GM12878 (cell line): ENCODE measurements at regions not wholly inside any gene's neighbourhood (a gene's known extent, or its start where the extent isn't known, plus 50 kb on each side); places are given as distances from the start of the nearest gene placed in this dataset.

ENCODE experiments used
- ATAC-seq: fragments of 200-7000 bp; cut with Tn5 transposase; 3 replicates; pipeline ENCODE4 v1.9.1; 2020; ENCODE audit warnings: mild to moderate bottlenecking, moderate library complexity
- BruUV-seq: library from RNA; stranded (reverse); fragments of 400-500 nt; replicated peaks from 2 replicates; lab custom pipeline; 2021; lab: Mats Ljungman, UMichigan
- CTCF ChIA-PET: fragments of 300-600 bp; sonication (Branson Sonifier 250); formaldehyde crosslinking; extraction: SDS; loops from one replicate; lab custom pipeline; 2021; ENCODE audit warnings: inconsistent platforms; lab: Yijun Ruan, JAX
- POLR2A ChIA-PET: fragments of 350-600 bp; formaldehyde crosslinking; extraction: SDS; loops from one replicate; lab custom pipeline; 2021; ENCODE audit warnings: inconsistent platforms; lab: Charles Lee
- RAD21 ChIA-PET: fragments of 300-600 bp; sonication (Branson Sonifier 250); formaldehyde crosslinking; loops from one replicate; lab custom pipeline; 2023; ENCODE audit warnings: antibody characterized with exemption; ENCODE audit not compliant: unreplicated experiment; lab: Charles Lee
- SMC1A ChIA-PET: fragments of 300-600 bp; sonication (Branson Sonifier 250); formaldehyde crosslinking; loops from one replicate; lab custom pipeline; 2023; ENCODE audit not compliant: unreplicated experiment, uncharacterized antibody; lab: Charles Lee
- DNase-seq: peaks from one replicate; pipeline ENCODE4 v3.0.0-alpha.2; 2011; ENCODE audit warnings: low read depth, low spot score
- FAIRE-seq: peaks from 3 replicates; lab custom pipeline; 2011; peaks lifted over from hg19 to GRCh38; lab: Jason Lieb, UNC
- H2AFZ ChIP-seq: 2 replicates; pipeline ENCODE4 v1.6.0; 2011; ENCODE audit warnings: low read depth, low read length, control low read depth; ENCODE audit not compliant: control insufficient read depth
- H3K27ac ChIP-seq: 2 replicates; pipeline ENCODE4 v1.5.1; 2011; ENCODE audit warnings: control low read depth; ENCODE audit not compliant: control insufficient read depth, insufficient read depth
- H3K27me3 ChIP-seq, 2 experiments: replicated peaks in 1 of 2; 2 replicates each; pipeline versions ENCODE4 v1.6.0 to v1.6.1; 2011; ENCODE audit warnings: low read length in 1 of 2; ENCODE audit not compliant: control insufficient read depth in 2 of 2, insufficient read depth in 2 of 2
- H3K36me3 ChIP-seq, 2 experiments: 2 replicates each; pipeline ENCODE4 v1.5.1; 2011; ENCODE audit warnings: low read length in 1 of 2; ENCODE audit not compliant: control insufficient read depth in 2 of 2, insufficient read depth in 2 of 2
- H3K4me1 ChIP-seq: 2 replicates; pipeline ENCODE4 v1.6.1; 2011; ENCODE audit warnings: mild to moderate bottlenecking, low read length, moderate library complexity, mixed read lengths; ENCODE audit not compliant: control insufficient read depth, insufficient read depth
- H3K4me2 ChIP-seq: 2 replicates; pipeline ENCODE4 v1.6.0; 2011; ENCODE audit warnings: control low read depth; ENCODE audit not compliant: control insufficient read depth, insufficient read depth
- H3K4me3 ChIP-seq: fragments of 200-600 bp; sonication (generic); 2 replicates; pipeline ENCODE4 v1.5.1; 2016
- H3K79me2 ChIP-seq: 2 replicates; pipeline ENCODE4 v1.6.0; 2011; ENCODE audit warnings: low read length; ENCODE audit not compliant: control insufficient read depth, insufficient read depth
- H3K9ac ChIP-seq: 2 replicates; pipeline ENCODE4 v1.8.0; 2011; ENCODE audit warnings: low read length, control low read depth, mixed read lengths; ENCODE audit not compliant: control insufficient read depth, insufficient read depth
- H3K9me3 ChIP-seq: replicated peaks from 3 replicates; pipeline ENCODE4 v1.5.1; 2011; ENCODE audit warnings: mild to moderate bottlenecking, low read length; ENCODE audit not compliant: control insufficient read depth, insufficient read depth
- H4K20me1 ChIP-seq: 2 replicates; pipeline ENCODE4 v1.6.0; 2011; ENCODE audit not compliant: control insufficient read depth, insufficient read depth
- CTCF ChIP-seq, 3 experiments: IDR thresholded peaks in 2 of 3; conservative IDR thresholded peaks in 1 of 3; 2 replicates each; pipeline ENCODE4 v1.5.1; 2011; ENCODE audit warnings: low read depth in 3 of 3, low read length in 3 of 3, mild to moderate bottlenecking in 3 of 3, control low read depth in 2 of 3, moderate library complexity in 2 of 3, inconsistent platforms in 1 of 3, mixed read lengths in 1 of 3; ENCODE audit not compliant: control insufficient read depth in 2 of 3, insufficient read depth in 1 of 3; ENCODE audit errors: extremely low read depth in 1 of 3
- ETV6 ChIP-seq, 2 experiments: fragments of 450-650 bp in 1 of 2; IDR thresholded peaks in 1 of 2; conservative IDR thresholded peaks in 1 of 2; 2 replicates each; pipeline ENCODE4 v1.6.1; 2014; ENCODE audit warnings: antibody characterized with exemption in 1 of 2, borderline replicate concordance in 1 of 2, low read depth in 1 of 2, mild to moderate bottlenecking in 1 of 2, moderate library complexity in 1 of 2
- HCFC1 ChIP-seq: fragments of 150-350 bp; IDR thresholded peaks from 2 replicates; pipeline ENCODE4 v1.6.1; 2014; ENCODE audit warnings: low read length
- JUNB ChIP-seq: IDR thresholded peaks from 2 replicates; pipeline ENCODE4 v1.6.1; 2016; ENCODE audit warnings: antibody characterized with exemption, mild to moderate bottlenecking
- MEF2A ChIP-seq: IDR thresholded peaks from 2 replicates; pipeline ENCODE4 v1.6.1; 2011; ENCODE audit warnings: low read depth, mild to moderate bottlenecking, low read length, moderate library complexity; ENCODE audit not compliant: insufficient read depth
- MLLT1 ChIP-seq: fragments of 450-650 bp; IDR thresholded peaks from 2 replicates; pipeline ENCODE4 v1.6.1; 2016; ENCODE audit warnings: mild to moderate bottlenecking
- NKRF ChIP-seq: fragments of 450-650 bp; conservative IDR thresholded peaks from 2 replicates; pipeline ENCODE4 v1.6.1; 2017; ENCODE audit warnings: mild to moderate bottlenecking, moderate library complexity
- NR2F1 ChIP-seq: fragments of 450-650 bp; conservative IDR thresholded peaks from 2 replicates; pipeline ENCODE4 v1.6.1; 2017; ENCODE audit warnings: mild to moderate bottlenecking
- PML ChIP-seq: IDR thresholded peaks from 2 replicates; pipeline ENCODE4 v1.6.1; 2012; ENCODE audit warnings: low read length, inconsistent platforms
- RFX5 ChIP-seq: IDR thresholded peaks from 2 replicates; pipeline ENCODE4 v1.6.1; 2011; ENCODE audit warnings: low read depth, low read length, improper control_type of control experiment
- SPI1 ChIP-seq: IDR thresholded peaks from 2 replicates; pipeline ENCODE4 v1.6.1; 2011; ENCODE audit warnings: low read depth, mild to moderate bottlenecking, low read length, moderate library complexity, borderline replicate concordance; ENCODE audit not compliant: insufficient read depth
- SREBF1 ChIP-seq: IDR thresholded peaks from 2 replicates; pipeline ENCODE4 v1.6.1; 2012; ENCODE audit warnings: mild to moderate bottlenecking, low read length
- TBL1XR1 ChIP-seq: IDR thresholded peaks from 2 replicates; pipeline ENCODE4 v1.6.1; 2012; ENCODE audit warnings: low read depth, low read length, improper control_type of control experiment
- ZNF207 ChIP-seq: fragments of 450-650 bp; IDR thresholded peaks from 2 replicates; pipeline ENCODE4 v1.6.1; 2014; ENCODE audit warnings: antibody characterized with exemption, mild to moderate bottlenecking, borderline replicate concordance
- ZNF687 ChIP-seq: fragments of 450-650 bp; IDR thresholded peaks from 2 replicates; pipeline ENCODE4 v1.6.1; 2017; ENCODE audit warnings: mild to moderate bottlenecking, moderate library complexity
- WGBS: methylation state at CpG from one replicate; pipeline ENCODE4 v1.1.6; 2016; ENCODE audit warnings: low lambda C conversion rate; ENCODE audit not compliant: insufficient replicate concordance, insufficient coverage; ENCODE audit errors: missing lambda C conversion rate; 5-methylcytosine and 5-hydroxymethylcytosine counted together
- in situ Hi-C: fragments of 300-500 bp; cut with MboI; formaldehyde crosslinking; loops from 9 replicates; pipeline ENCODE4 v1.14.3; 2018; ENCODE audit warnings: mixed read lengths
- intact Hi-C: fragments of 100-400 bp; cut with micrococcal nuclease; formaldehyde crosslinking; loops from one replicate; pipeline ENCODE4 v1.14.2; 2022; ENCODE audit not compliant: unreplicated experiment

GRCh38 chr5:121725450-121725849, 126.2 kb upstream of the FTMT start (continued):
- TF ChIP-seq ZNF687 (no peak), JUNB (no peak), MLLT1 (no peak), PML (no peak), ZNF207 (no peak)

- H3K4me2 ChIP-seq = no peak overlapping the region
- ChIA-PET POLR2A (no interaction called here), CTCF (no interaction called here), RAD21 (no interaction called here), SMC1A (no interaction called here)
- no peaks in the 10 kb centered on the region for H4K20me1 ChIP-seq
- H3K9ac ChIP-seq = no peak overlapping the region
- in situ Hi-C loops (no loop called here), intact Hi-C loops (no loop called here)
- DNase-seq (no peak), ATAC-seq (no peak), FAIRE-seq (no peak)
- H2AFZ ChIP-seq = no peak overlapping the region
- H3K79me2 ChIP-seq = no peaks in the 10 kb centered on the region
- no peaks in the 10 kb centered on the region for H3K36me3 ChIP-seq
- no peaks in the 10 kb centered on the region for H3K9me3 ChIP-seq
- 12% methylated on average over 8 of the region's 8 CpGs for WGBS
- H3K4me3 ChIP-seq = no peak overlapping the region
- H3K4me1 ChIP-seq = no peaks in the 10 kb centered on the region
- no peaks in the 10 kb centered on the region; a peak in 1 of 4 replicates for H3K27me3 ChIP-seq
- BruUV-seq = no TSS peak
- no peak overlapping the region for H3K27ac ChIP-seq
- TF ChIP-seq TBL1XR1 (no peak), MEF2A (no peak), RFX5 (no peak), CTCF (IDR thresholded peaks at IDR 0.05 in 2 of 3, conservative IDR thresholded peaks at IDR 0.05 in 1 of 3; ENCODE audit: control insufficient read depth in 2 of 3, extremely low read depth in 1 of 3, insufficient read depth in 1 of 3, low read depth in 3 of 3, low read length in 3 of 3) (no peak), ETV6 (conservative IDR thresholded peaks at IDR 0.05 in 1 of 2, IDR thresholded peaks at IDR 0.05 in 1 of 2; ENCODE audit: borderline replicate concordance in 1 of 2, low read depth in 1 of 2) (no peak), SREBF1 (no peak), NR2F1 (no peak), SPI1 (no peak), NKRF (no peak), HCFC1 (no peak)
These were observed 124.7 kb upstream of the FTMT start for GRCh38 chr5:121726991-121727390.
